Activated CD4-positive, alpha-beta T cell treated with anti-CD3 and anti-CD28 coated beads for 48 hours (primary cell): ENCODE measurements at regions not wholly inside any gene's neighbourhood (a gene's known extent, or its start where the extent isn't known, plus 50 kb on each side); places are given as distances from the start of the nearest gene placed in this dataset.

Experiments used
- DNase-seq: peaks from one replicate; pipeline ENCODE4 v3.0.0-alpha.2; 2020

GRCh38 chr5:96064877-96065276, 103.2 kb upstream of the ELL2 start:
- no peak for DNase-seq

GRCh38 chr5:96062836-96063235, 101.2 kb upstream of the ELL2 start:
- no peak for DNase-seq

GRCh38 chr5:96058084-96058483, 96.4 kb upstream of the ELL2 start:
- no peak for DNase-seq

GRCh38 chr5:96054311-96055030, 92.8 kb upstream of the ELL2 start:
- DNase-seq: no peak

- DNase-seq: no peak
These were observed 91.5 kb upstream of the ELL2 start for GRCh38 chr5:96053063-96053735.

- no peak for DNase-seq
These were observed 90.7 kb upstream of the ELL2 start for GRCh38 chr5:96052374-96052773.

GRCh38 chr5:96051401-96051830, 89.8 kb upstream of the ELL2 start:
- no peak for DNase-seq

GRCh38 chr5:96050273-96050880, 88.7 kb upstream of the ELL2 start:
- no peak for DNase-seq

- no peak for DNase-seq
These were observed 88.0 kb upstream of the ELL2 start for GRCh38 chr5:96049398-96050272.

- DNase-seq: no peak
These were observed 87.1 kb upstream of the ELL2 start for GRCh38 chr5:96048763-96049162.

GRCh38 chr5:96045888-96046287, 84.2 kb upstream of the ELL2 start:
- DNase-seq: no peak

- DNase-seq: no peak
These were observed 81.8 kb upstream of the ELL2 start for GRCh38 chr5:96043446-96043845.

GRCh38 chr5:96037128-96037527, 75.5 kb upstream of the ELL2 start:
- no peak for DNase-seq

GRCh38 chr5:96036301-96036700, 74.7 kb upstream of the ELL2 start:
- no peak for DNase-seq

- DNase-seq: no peak
These were observed 74.1 kb upstream of the ELL2 start for GRCh38 chr5:96035796-96036195.

GRCh38 chr5:96033116-96033515, 71.5 kb upstream of the ELL2 start:
- DNase-seq: no peak

GRCh38 chr5:96031811-96032261, 70.2 kb upstream of the ELL2 start:
- DNase-seq: no peak

- no peak for DNase-seq
These were observed 69.5 kb upstream of the ELL2 start for GRCh38 chr5:96031180-96031579.

GRCh38 chr5:96026406-96027041, 64.9 kb upstream of the ELL2 start:
- DNase-seq: no peak

- DNase-seq: no peak
These were observed 63.2 kb upstream of the ELL2 start for GRCh38 chr5:96024683-96025475.

GRCh38 chr5:96023518-96023917, 61.9 kb upstream of the ELL2 start:
- no peak for DNase-seq

- no peak for DNase-seq
These were observed 61.3 kb upstream of the ELL2 start for GRCh38 chr5:96022971-96023370.
